GM18499 (cell line): ENCODE measurements at regions not wholly inside any gene's neighbourhood (a gene's known extent, or its start where the extent isn't known, plus 50 kb on each side); places are given as distances from the start of the nearest gene placed in this dataset.

Source experiments
- ATAC-seq: cut with Tn5 transposase; IDR thresholded peaks from one replicate; pipeline ENCODE4 v1.9.1; 2021; ENCODE audit warnings: moderate number of reproducible peaks; ENCODE audit not compliant: insufficient read depth, unreplicated experiment

- ATAC-seq, result no peak
Measured at GRCh38 chr9:115746496-115746895, 407.1 kb upstream of the PAPPA start.

- ATAC-seq, result no peak
Measured at GRCh38 chr9:115747731-115748130, 405.9 kb upstream of the PAPPA start.

- ATAC-seq, result no peak
Measured at GRCh38 chr9:115756736-115757135, 396.9 kb upstream of the PAPPA start.

GRCh38 chr9:115757461-115757860 is 396.1 kb upstream of the PAPPA start:
- no peak for ATAC-seq

- ATAC-seq, result no peak
Measured at GRCh38 chr9:115758441-115758840, 395.1 kb upstream of the PAPPA start.

- ATAC-seq, result no peak
Measured at GRCh38 chr9:115759426-115759825, 394.2 kb upstream of the PAPPA start.

GRCh38 chr9:115764645-115765044 is 388.9 kb upstream of the PAPPA start:
- no peak for ATAC-seq

GRCh38 chr9:115765060-115765459 is 388.5 kb upstream of the PAPPA start:
- ATAC-seq, result no peak

- no peak for ATAC-seq
Measured at GRCh38 chr9:115766370-115766955, 387.1 kb upstream of the PAPPA start.

GRCh38 chr9:115770521-115770920 is 383.1 kb upstream of the PAPPA start:
- no peak for ATAC-seq

GRCh38 chr9:115775659-115776058 is 377.9 kb upstream of the PAPPA start:
- ATAC-seq, result no peak

- no peak for ATAC-seq
Measured at GRCh38 chr9:115777610-115778009, 376.0 kb upstream of the PAPPA start.

GRCh38 chr9:115781070-115781736 is 372.4 kb upstream of the PAPPA start:
- no peak for ATAC-seq

GRCh38 chr9:115786321-115786720 is 367.3 kb upstream of the PAPPA start:
- ATAC-seq, result no peak

- ATAC-seq, result no peak
Measured at GRCh38 chr9:115790520-115790919, 363.1 kb upstream of the PAPPA start.

GRCh38 chr9:115794921-115795475 is 358.6 kb upstream of the PAPPA start:
- ATAC-seq, result no peak

- ATAC-seq, result no peak
Measured at GRCh38 chr9:115799734-115800133, 353.9 kb upstream of the PAPPA start.

- ATAC-seq, result no peak
Measured at GRCh38 chr9:115804206-115804605, 349.4 kb upstream of the PAPPA start.

GRCh38 chr9:115808108-115808507 is 345.5 kb upstream of the PAPPA start:
- no peak for ATAC-seq

- no peak for ATAC-seq
Measured at GRCh38 chr9:115808695-115809094, 344.9 kb upstream of the PAPPA start.

- no peak for ATAC-seq
Measured at GRCh38 chr9:115810166-115810565, 343.4 kb upstream of the PAPPA start.

- no peak for ATAC-seq
Measured at GRCh38 chr9:115814081-115814480, 339.5 kb upstream of the PAPPA start.
